Stimulated activated CD8-positive, alpha-beta memory T cell treated with anti-CD3 and anti-CD28 coated beads, Interleukin-15, amount 100 ng/mL, for 4 hours (primary cell): ENCODE measurements at regions not wholly inside any gene's neighbourhood (a gene's known extent, or its start where the extent isn't known, plus 50 kb on each side); places are given as distances from the start of the nearest gene placed in this dataset.
"Not testable (repeated sequence)": the region's sequence is repeated elsewhere in the genome, so short reads cannot be mapped to it uniquely, and the experiment has no call there.

ENCODE experiments used
- DNase-seq, 2 donors: peaks; one replicate each; pipeline ENCODE4 v3.0.0-alpha.2; 2020; ENCODE audit warnings: low read depth in 2 of 2

- no peak for DNase-seq
Observed at GRCh38 chr15:96119734-96120133, 210.8 kb upstream of the NR2F2 start.

- DNase-seq, result no peak
Observed at GRCh38 chr15:96121086-96121920, 209.2 kb upstream of the NR2F2 start.

GRCh38 chr15:96122077-96123027, 208.1 kb upstream of the NR2F2 start:
- no peak for DNase-seq

GRCh38 chr15:96123028-96123400, 207.5 kb upstream of the NR2F2 start:
- no peak for DNase-seq

GRCh38 chr15:96123630-96124187, 206.8 kb upstream of the NR2F2 start:
- no peak for DNase-seq

- DNase-seq, result no peak
Observed at GRCh38 chr15:96124436-96124835, 206.1 kb upstream of the NR2F2 start.

- DNase-seq, result no peak
Observed at GRCh38 chr15:96125721-96126415, 204.6 kb upstream of the NR2F2 start.

- DNase-seq, result no peak
Observed at GRCh38 chr15:96126859-96127258, 203.6 kb upstream of the NR2F2 start.

GRCh38 chr15:96130734-96131133, 199.8 kb upstream of the NR2F2 start:
- DNase-seq, result no peak

GRCh38 chr15:96132126-96132525, 198.4 kb upstream of the NR2F2 start:
- DNase-seq, result no peak

- no peak for DNase-seq
Observed at GRCh38 chr15:96135166-96136093, 195.1 kb upstream of the NR2F2 start.

GRCh38 chr15:96138985-96139384, 191.5 kb upstream of the NR2F2 start:
- DNase-seq, result no peak

GRCh38 chr15:96142498-96142897, 188.0 kb upstream of the NR2F2 start:
- DNase-seq, result no peak

- no peak for DNase-seq
Observed at GRCh38 chr15:96144734-96145133, 185.8 kb upstream of the NR2F2 start.

- no peak for DNase-seq
Observed at GRCh38 chr15:96146726-96147125, 183.8 kb upstream of the NR2F2 start.

- no peak for DNase-seq
Observed at GRCh38 chr15:96147267-96147666, 183.2 kb upstream of the NR2F2 start.

- no peak for DNase-seq
Observed at GRCh38 chr15:96150254-96150653, 180.2 kb upstream of the NR2F2 start.

- DNase-seq, result not testable (repeated sequence)
Observed at GRCh38 chr15:96151749-96152148, 178.8 kb upstream of the NR2F2 start.

GRCh38 chr15:96153929-96154328, 176.6 kb upstream of the NR2F2 start:
- DNase-seq, result no peak

GRCh38 chr15:96158938-96159337, 171.6 kb upstream of the NR2F2 start:
- DNase-seq, result no peak

GRCh38 chr15:96160269-96160668, 170.2 kb upstream of the NR2F2 start:
- no peak for DNase-seq
